Esophagus squamous epithelium (tissue), 4 donors: ENCODE measurements at regions not wholly inside any gene's neighbourhood (a gene's known extent, or its start where the extent isn't known, plus 50 kb on each side); places are given as distances from the start of the nearest gene placed in this dataset.

Experiments
- CTCF ChIP-seq, 6 experiments: fragments of 450-650 bp in 4 of 6; fragments of 200-600 bp in 2 of 6; sonication (generic) in 2 of 6; IDR thresholded peaks; one replicate each; pipeline ENCODE4 v1.5.1; 2016 to 2019; ENCODE audit warnings: antibody characterized with exemption in 6 of 6, mild to moderate bottlenecking in 4 of 6, moderate library complexity in 4 of 6
- POLR2A ChIP-seq, 4 donors: fragments of 450-650 bp; IDR thresholded peaks; one replicate each; pipeline ENCODE4 v1.6.1; 2017; ENCODE audit warnings: antibody characterized with exemption in 4 of 4, mild to moderate bottlenecking in 4 of 4, moderate library complexity in 3 of 4

- no peak for TF ChIP-seq POLR2A (IDR thresholded peaks at IDR 0.05)
- TF ChIP-seq CTCF (IDR thresholded peaks at IDR 0.05) = no peak
These were observed 80.9 kb upstream of the RASGRF1 start for GRCh38 chr15:79171320-79172031.
